ENCODE measurements at regions not wholly inside any gene's neighbourhood (a gene's known extent, or its start where the extent isn't known, plus 50 kb on each side); places are given as distances from the start of the nearest gene placed in this dataset.
"Not testable (repeated sequence)": the region's sequence is repeated elsewhere in the genome, so short reads cannot be mapped to it uniquely, and the experiment has no call there.

DNA sequence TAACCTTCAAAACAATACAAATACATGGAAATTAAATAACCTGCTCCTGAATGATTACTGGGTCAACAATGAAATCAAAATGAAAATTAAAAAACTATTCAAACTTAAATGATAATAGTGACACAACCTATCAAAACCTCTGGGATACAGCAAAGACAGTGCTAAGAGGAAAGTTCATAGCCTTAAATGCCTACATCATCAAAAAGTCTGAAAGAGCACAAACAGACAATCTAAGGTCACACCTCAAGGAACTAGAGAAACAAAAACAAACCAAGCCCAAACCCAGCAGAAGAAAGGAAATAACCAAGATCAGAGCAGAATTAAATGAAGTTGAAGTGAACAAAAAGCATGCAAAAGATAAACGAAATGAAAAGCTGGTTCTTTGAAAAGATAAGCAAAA is 79.5 kb downstream of the TMEM212 start:
- TF ChIP-seq, protein P1, sequence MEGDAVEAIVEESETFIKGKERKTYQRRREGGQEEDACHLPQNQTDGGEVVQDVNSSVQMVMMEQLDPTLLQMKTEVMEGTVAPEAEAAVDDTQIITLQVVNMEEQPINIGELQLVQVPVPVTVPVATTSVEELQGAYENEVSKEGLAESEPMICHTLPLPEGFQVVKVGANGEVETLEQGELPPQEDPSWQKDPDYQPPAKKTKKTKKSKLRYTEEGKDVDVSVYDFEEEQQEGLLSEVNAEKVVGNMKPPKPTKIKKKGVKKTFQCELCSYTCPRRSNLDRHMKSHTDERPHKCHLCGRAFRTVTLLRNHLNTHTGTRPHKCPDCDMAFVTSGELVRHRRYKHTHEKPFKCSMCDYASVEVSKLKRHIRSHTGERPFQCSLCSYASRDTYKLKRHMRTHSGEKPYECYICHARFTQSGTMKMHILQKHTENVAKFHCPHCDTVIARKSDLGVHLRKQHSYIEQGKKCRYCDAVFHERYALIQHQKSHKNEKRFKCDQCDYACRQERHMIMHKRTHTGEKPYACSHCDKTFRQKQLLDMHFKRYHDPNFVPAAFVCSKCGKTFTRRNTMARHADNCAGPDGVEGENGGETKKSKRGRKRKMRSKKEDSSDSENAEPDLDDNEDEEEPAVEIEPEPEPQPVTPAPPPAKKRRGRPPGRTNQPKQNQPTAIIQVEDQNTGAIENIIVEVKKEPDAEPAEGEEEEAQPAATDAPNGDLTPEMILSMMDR (IDR thresholded peaks at IDR 0.05): not testable (repeated sequence)
- TF ChIP-seq EZH2phosphoT487, EZH2 (IDR thresholded peaks at IDR 0.05): not testable (repeated sequence)
